Brain microvascular endothelial cell (primary cell): ENCODE measurements at regions not wholly inside any gene's neighbourhood (a gene's known extent, or its start where the extent isn't known, plus 50 kb on each side); places are given as distances from the start of the nearest gene placed in this dataset.
"Not testable (repeated sequence)": the region's sequence is repeated elsewhere in the genome, so short reads cannot be mapped to it uniquely, and the experiment has no call there.

Experiments
- DNase-seq: peaks from one replicate; pipeline ENCODE4 v3.0.0-alpha.2; 2020
- H3K27ac ChIP-seq: fragments of 250-450 bp; sonication (Bioruptor Pico); 2 replicates; pipeline ENCODE4 v1.5.1; 2020; ENCODE audit warnings: mild to moderate bottlenecking, moderate library complexity
- H3K27me3 ChIP-seq: fragments of 250-450 bp; sonication (Bioruptor Pico); replicated peaks from 2 replicates; pipeline ENCODE4 v1.5.1; 2020; ENCODE audit warnings: mild to moderate bottlenecking
- H3K36me3 ChIP-seq: fragments of 250-450 bp; sonication (Bioruptor Pico); replicated peaks from 2 replicates; pipeline ENCODE4 v1.5.1; 2020; ENCODE audit warnings: mild to moderate bottlenecking
- H3K4me3 ChIP-seq: 2 replicates; pipeline ENCODE4 v1.5.1; 2011; ENCODE audit warnings: low read depth, mild to moderate bottlenecking, control low read depth, low read length, moderate library complexity
- CTCF ChIP-seq: IDR thresholded peaks from 2 replicates; pipeline ENCODE4 v1.5.1; 2011; ENCODE audit warnings: low read depth, mild to moderate bottlenecking, moderate library complexity, low read length, control low read depth, inconsistent platforms; ENCODE audit errors: missing control alignments
- in situ Hi-C: cut with HindIII; loops from 2 replicates; pipeline ENCODE4 v1.10.0; 2017; ENCODE audit warnings: low sequenced_read_pairs, low pct_ligation_motif_present

- no peak for TF ChIP-seq CTCF
- DNase-seq: no peak
- no peak overlapping the region for H3K27ac ChIP-seq
- no peaks in the 10 kb centered on the region for H3K27me3 ChIP-seq
- in situ Hi-C loops: no loop called here
- no peak overlapping the region for H3K4me3 ChIP-seq
- H3K36me3 ChIP-seq: no peaks in the 10 kb centered on the region
These were observed 85.9 kb downstream of the BUD13 start for GRCh38 chr11:116686866-116687265.

DNA sequence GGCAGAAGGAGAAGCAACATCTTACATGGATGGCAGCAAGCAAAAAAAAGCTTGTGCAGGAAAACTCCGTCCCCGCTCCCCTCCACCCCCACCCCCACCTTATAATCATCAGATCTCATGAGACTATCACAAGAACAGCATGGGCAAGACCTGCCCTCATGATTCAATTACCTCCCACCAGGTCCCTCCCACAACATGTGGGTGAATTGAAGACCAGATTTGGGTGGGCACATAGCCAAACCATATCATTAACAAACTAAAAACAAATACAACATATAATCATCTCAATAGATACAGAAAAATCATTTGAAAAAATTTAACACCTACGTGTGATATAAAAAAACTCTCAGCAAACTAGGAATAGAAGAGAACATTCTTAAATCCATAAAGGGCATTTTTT is 88.8 kb downstream of the BUD13 start:
- TF ChIP-seq CTCF: no peak
- Histone ChIP-seq H3K27me3 (no peaks in the 10 kb centered on the region), H3K27ac (no peak overlapping the region), H3K36me3 (no peaks in the 10 kb centered on the region), H3K4me3 (no peak overlapping the region)
- in situ Hi-C loops: no loop called here
- no peak for DNase-seq

DNA sequence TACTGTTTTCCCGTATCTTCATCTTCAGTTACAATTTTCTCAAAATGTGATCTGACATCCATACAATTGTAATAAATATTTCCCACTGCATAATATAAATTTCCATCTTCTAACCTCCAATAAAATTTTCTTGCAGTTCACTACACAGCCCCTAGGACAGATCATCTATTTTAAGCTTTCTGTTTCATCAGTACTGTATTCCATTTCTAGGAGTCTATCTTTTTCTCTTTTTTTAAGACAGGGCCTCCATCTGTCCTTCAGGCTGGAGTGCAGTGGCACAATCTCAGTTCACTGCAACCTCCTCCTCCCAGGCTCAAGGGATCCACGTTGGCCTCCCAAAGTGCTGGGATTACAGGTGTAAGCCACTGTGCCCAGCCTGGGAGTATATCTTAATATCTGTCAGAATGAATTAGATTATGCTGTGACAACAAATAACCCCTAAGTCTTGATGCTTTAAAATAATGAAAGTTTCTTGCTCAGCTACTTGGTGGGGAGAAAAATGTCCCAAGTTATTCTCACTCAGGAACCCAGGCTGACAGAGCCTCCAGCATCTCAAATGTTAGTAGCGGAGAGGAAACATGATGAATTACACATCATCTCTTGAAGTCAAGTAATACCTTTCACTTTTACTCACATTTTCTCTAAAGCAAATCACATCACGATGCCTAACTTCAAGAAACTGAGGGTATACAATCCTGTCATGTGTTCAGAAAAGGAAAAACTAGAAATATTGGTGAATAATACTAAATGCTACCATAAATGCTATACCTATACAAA is 92.2 kb downstream of the BUD13 start:
- Histone ChIP-seq H3K4me3 (no peak overlapping the region), H3K36me3 (no peaks in the 10 kb centered on the region), H3K27me3 (no peaks in the 10 kb centered on the region), H3K27ac (no peak overlapping the region)
- no peak for DNase-seq
- in situ Hi-C loops: no loop called here
- TF ChIP-seq CTCF: peak; percentile 9

DNA sequence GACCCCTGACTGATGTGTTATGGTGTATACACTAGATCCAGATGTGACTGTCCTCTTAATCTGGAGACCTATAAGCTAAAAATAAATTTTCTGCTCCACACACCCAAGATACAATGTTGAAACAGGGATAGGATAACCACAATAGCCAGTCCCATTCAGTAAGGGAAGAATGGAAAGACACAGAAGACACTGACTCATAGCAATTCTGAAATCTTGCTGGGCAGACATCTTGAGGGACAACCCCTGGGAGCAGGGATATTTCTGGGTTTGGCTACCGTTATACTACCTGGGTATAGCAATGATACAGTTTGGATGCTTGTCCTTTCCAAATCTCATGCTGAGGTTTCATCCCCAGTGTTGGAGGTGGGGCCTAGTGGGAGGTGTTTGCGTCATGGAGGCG is 93.9 kb downstream of the BUD13 start:
- no peak for DNase-seq
- in situ Hi-C loops: no loop called here

DNA sequence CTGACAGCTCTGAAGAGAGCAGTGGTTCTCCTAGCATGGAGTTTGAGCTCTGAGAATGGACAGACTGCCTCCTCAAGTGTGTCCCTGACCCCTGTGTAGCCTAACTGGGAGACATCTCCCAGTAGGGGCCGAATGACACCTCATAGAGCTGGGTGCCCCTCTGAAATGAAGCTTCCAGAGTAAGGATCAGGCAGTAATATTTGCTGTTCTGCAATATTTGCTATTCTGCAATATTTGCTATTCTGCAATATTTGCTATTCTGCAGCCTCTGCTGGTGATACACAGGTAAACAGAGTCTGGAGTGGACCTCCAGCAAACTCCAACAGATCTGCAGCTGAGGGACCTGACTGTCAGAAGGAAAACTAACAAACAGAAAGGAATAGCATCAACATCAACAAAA is 105.5 kb downstream of the BUD13 start:
- in situ Hi-C loops: not testable (repeated sequence)

More for the DNA sequence above, 93.9 kb downstream of the BUD13 start:
- Histone ChIP-seq H3K36me3 (no peaks in the 10 kb centered on the region), H3K4me3 (no peak overlapping the region), H3K27me3 (no peaks in the 10 kb centered on the region), H3K27ac (no peak overlapping the region)
- TF ChIP-seq CTCF: no peak

GRCh38 chr11:116666673-116667249 is 106.0 kb downstream of the BUD13 start:
- DNase-seq, H3K4me3 ChIP-seq, H3K27me3 ChIP-seq, H3K27ac ChIP-seq, in situ Hi-C loops, H3K36me3 ChIP-seq: not testable (repeated sequence)

More for the DNA sequence above, 105.5 kb downstream of the BUD13 start:
- not testable (repeated sequence) for H3K36me3 ChIP-seq, H3K4me3 ChIP-seq, DNase-seq, H3K27me3 ChIP-seq, H3K27ac ChIP-seq

GRCh38 chr11:116665523-116665922 is 107.3 kb downstream of the BUD13 start:
- H3K36me3 ChIP-seq: no peaks in the 10 kb centered on the region
- in situ Hi-C loops: no loop called here
- DNase-seq: no peak

More at GRCh38 chr11:116665523-116665922, 107.3 kb downstream of the BUD13 start:
- TF ChIP-seq CTCF: no peak
- Histone ChIP-seq H3K27me3 (no peaks in the 10 kb centered on the region), H3K27ac (no peak overlapping the region), H3K4me3 (no peak overlapping the region)
